GM23338 (cell line): ENCODE measurements at regions not wholly inside any gene's neighbourhood (a gene's known extent, or its start where the extent isn't known, plus 50 kb on each side); places are given as distances from the start of the nearest gene placed in this dataset.

Source experiments
- ATAC-seq: fragments of 200-7000 bp; cut with Tn5 transposase; 3 replicates; pipeline ENCODE4 v1.9.1; 2020
- DNase-seq: peaks from one replicate; pipeline ENCODE4 v3.0.0-alpha.2; 2015; ENCODE audit warnings: low spot score
- H2AFZ ChIP-seq: fragments of 200-600 bp; sonication (generic); 2 replicates; pipeline ENCODE4 v1.8.0; 2016; ENCODE audit warnings: antibody characterized with exemption, mild to moderate bottlenecking, moderate library complexity
- H3F3A ChIP-seq: fragments of 200-600 bp; sonication (generic); replicated peaks from 2 replicates; pipeline ENCODE4 v1.8.0; 2017; ENCODE audit warnings: antibody characterized with exemption, mixed run types, low read depth
- H3K27ac ChIP-seq: fragments of 200-600 bp; sonication (generic); 2 replicates; pipeline ENCODE4 v1.6.1; 2016; ENCODE audit warnings: low read depth
- H3K27me3 ChIP-seq: fragments of 200-600 bp; sonication (generic); 2 replicates; pipeline ENCODE4 v1.8.0; 2016; ENCODE audit warnings: mild to moderate bottlenecking, mixed run types, moderate library complexity; ENCODE audit not compliant: insufficient read depth
- H3K36me3 ChIP-seq: fragments of 200-600 bp; sonication (generic); 2 replicates; pipeline ENCODE4 v1.8.0; 2016; ENCODE audit warnings: mild to moderate bottlenecking; ENCODE audit not compliant: insufficient read depth
- H3K4me1 ChIP-seq: fragments of 200-600 bp; sonication (generic); 2 replicates; pipeline ENCODE4 v1.8.0; 2016; ENCODE audit warnings: mild to moderate bottlenecking, moderate library complexity; ENCODE audit not compliant: insufficient read depth
- H3K4me2 ChIP-seq: fragments of 200-600 bp; sonication (generic); 2 replicates; pipeline ENCODE4 v1.7.1; 2017; ENCODE audit warnings: mixed run types
- H3K4me3 ChIP-seq: fragments of 200-600 bp; sonication (generic); 2 replicates; pipeline ENCODE4 v1.6.1; 2016; ENCODE audit warnings: mixed run types
- H3K79me2 ChIP-seq: fragments of 200-600 bp; sonication (generic); replicated peaks from 2 replicates; pipeline ENCODE4 v1.8.0; 2017; ENCODE audit warnings: mild to moderate bottlenecking; ENCODE audit not compliant: insufficient read depth
- H3K9me2 ChIP-seq: fragments of 200-600 bp; sonication (generic); 2 replicates; pipeline ENCODE4 v1.8.0; 2017; ENCODE audit not compliant: insufficient read depth
- H4K20me1 ChIP-seq: fragments of 200-600 bp; sonication (generic); replicated peaks from 2 replicates; pipeline ENCODE4 v1.8.0; 2017; ENCODE audit warnings: mild to moderate bottlenecking; ENCODE audit not compliant: insufficient read depth
- H3K27ac Mint-ChIP-seq: 2 replicates; pipeline ENCODE4 v1.8.0; 2020; ENCODE audit warnings: inconsistent platforms, mild to moderate bottlenecking, moderate library complexity, mixed read lengths
- H3K27me3 Mint-ChIP-seq: 3 replicates; pipeline ENCODE4 v1.8.0; 2022; ENCODE audit warnings: low read depth, mild to moderate bottlenecking, moderate library complexity, mixed read lengths, inconsistent platforms; ENCODE audit not compliant: insufficient read depth, poor library complexity
- H3K36me3 Mint-ChIP-seq: 3 replicates; pipeline ENCODE4 v1.8.0; 2021; ENCODE audit warnings: low read depth, mild to moderate bottlenecking, inconsistent platforms, moderate library complexity, mixed read lengths
- H3K4me1 Mint-ChIP-seq: 3 replicates; pipeline ENCODE4 v1.8.0; 2020; ENCODE audit warnings: mild to moderate bottlenecking, inconsistent platforms, mixed read lengths
- H3K4me3 Mint-ChIP-seq: 3 replicates; pipeline ENCODE4 v1.8.0; 2021; ENCODE audit warnings: moderate library complexity, mild to moderate bottlenecking, inconsistent platforms, mixed read lengths
- H3K9me3 Mint-ChIP-seq: 3 replicates; pipeline ENCODE4 v1.8.0; 2020; ENCODE audit warnings: moderate library complexity, mild to moderate bottlenecking, inconsistent platforms, mixed read lengths
- CREB1 ChIP-seq: fragments of 250-450 bp; sonication (Bioruptor Pico); IDR thresholded peaks from 2 replicates; pipeline ENCODE4 v1.5.0; 2020; ENCODE audit warnings: low read depth, mild to moderate bottlenecking, moderate library complexity
- EZH2 ChIP-seq: fragments of 200-600 bp; sonication (generic); IDR thresholded peaks from one replicate; pipeline ENCODE4 v1.8.0; 2017; ENCODE audit warnings: antibody characterized with exemption, mild to moderate bottlenecking, low read depth; ENCODE audit not compliant: unreplicated experiment
- EZH2phosphoT487 ChIP-seq: fragments of 200-600 bp; sonication (generic); IDR thresholded peaks from one replicate; pipeline ENCODE4 v1.8.1; 2018; ENCODE audit warnings: antibody characterized with exemption; ENCODE audit not compliant: unreplicated experiment
- JUNB ChIP-seq: IDR thresholded peaks from one replicate; pipeline ENCODE4 v1.6.1; 2016; ENCODE audit warnings: antibody characterized with exemption; ENCODE audit not compliant: unreplicated experiment
- NANOG ChIP-seq: IDR thresholded peaks from 2 replicates; pipeline ENCODE4 v1.6.1; 2016; ENCODE audit warnings: antibody characterized with exemption, borderline replicate concordance
- POLR2AphosphoS5 ChIP-seq: IDR thresholded peaks from 2 replicates; pipeline ENCODE4 v1.6.1; 2016; ENCODE audit warnings: antibody characterized with exemption, low read depth
- STAT1 ChIP-seq: IDR thresholded peaks from one replicate; pipeline ENCODE4 v1.6.1; 2016; ENCODE audit warnings: antibody characterized with exemption; ENCODE audit not compliant: unreplicated experiment
- ZNF114 ChIP-seq: fragments of 250-450 bp; sonication (Bioruptor Pico); IDR thresholded peaks from 2 replicates; pipeline ENCODE4 v1.5.0; 2020; ENCODE audit warnings: mild to moderate bottlenecking, moderate library complexity
- ZNF331 ChIP-seq: fragments of 250-450 bp; sonication (Bioruptor Pico); IDR thresholded peaks from 2 replicates; pipeline ENCODE4 v1.5.0; 2020; ENCODE audit warnings: low read depth, mild to moderate bottlenecking, moderate library complexity
- TF ChIP-seq, protein P1 (sequence below): IDR thresholded peaks from one replicate; pipeline ENCODE4 v1.6.1; 2018; ENCODE audit warnings: antibody characterized with exemption; ENCODE audit not compliant: unreplicated experiment
- TF ChIP-seq, protein P2 (sequence below): fragments of 250-450 bp; sonication (Bioruptor Pico); IDR thresholded peaks from 2 replicates; pipeline ENCODE4 v1.5.0; 2020; ENCODE audit warnings: mild to moderate bottlenecking, moderate library complexity
- TF ChIP-seq, protein P3 (sequence below): IDR thresholded peaks from 2 replicates; pipeline ENCODE4 v1.6.1; 2016; ENCODE audit warnings: antibody characterized with exemption
- TF ChIP-seq, protein P4 (sequence below), 2 experiments: fragments of 200-600 bp in 1 of 2; sonication (generic) in 1 of 2; conservative IDR thresholded peaks; 2 replicates each; pipeline versions ENCODE4 v1.5.1 to v1.6.1; 2016 to 2017; ENCODE audit warnings: antibody characterized with exemption in 2 of 2, low read depth in 2 of 2, mild to moderate bottlenecking in 2 of 2, moderate library complexity in 1 of 2

DNA sequence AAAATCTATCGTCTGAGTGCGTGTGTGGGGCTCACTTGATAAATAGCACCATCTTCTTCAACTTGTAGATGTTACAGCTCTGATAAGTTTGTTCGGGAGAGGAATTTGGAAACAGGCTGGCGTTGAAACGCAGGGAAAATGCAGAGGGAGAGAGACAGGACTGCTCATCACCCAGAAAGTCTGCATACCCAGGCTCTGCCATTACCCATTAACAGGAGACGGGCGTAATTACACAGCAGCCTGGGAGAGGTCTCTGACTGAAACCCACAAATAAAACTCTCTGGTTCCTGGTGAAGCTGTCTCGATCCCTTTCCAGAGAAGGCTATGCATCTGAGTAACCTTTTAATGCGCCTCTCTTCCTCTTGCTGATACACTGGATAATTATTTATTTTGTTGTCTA, 547.3 kb downstream of the BCL11B start:
- no peaks in the 10 kb centered on the region for H3K27me3 ChIP-seq

More for the DNA sequence above, 547.3 kb downstream of the BCL11B start:
- no peaks in the 10 kb centered on the region for H3K27me3 Mint-ChIP-seq
- no peak overlapping the region for H3K4me2 ChIP-seq
- no peak overlapping the region for H3K27ac Mint-ChIP-seq
- H3K4me3 ChIP-seq: no peak overlapping the region
- TF ChIP-seq ZNF331 (no peak), EZH2phosphoT487 (no peak), CREB1 (CRISPR knock-in tag) (no peak), ZNF114 (CRISPR knock-in tag) (no peak), EZH2 (no peak), NANOG (no peak), POLR2AphosphoS5 (no peak), STAT1 (no peak), JUNB (no peak)
- TF ChIP-seq, protein P1, sequence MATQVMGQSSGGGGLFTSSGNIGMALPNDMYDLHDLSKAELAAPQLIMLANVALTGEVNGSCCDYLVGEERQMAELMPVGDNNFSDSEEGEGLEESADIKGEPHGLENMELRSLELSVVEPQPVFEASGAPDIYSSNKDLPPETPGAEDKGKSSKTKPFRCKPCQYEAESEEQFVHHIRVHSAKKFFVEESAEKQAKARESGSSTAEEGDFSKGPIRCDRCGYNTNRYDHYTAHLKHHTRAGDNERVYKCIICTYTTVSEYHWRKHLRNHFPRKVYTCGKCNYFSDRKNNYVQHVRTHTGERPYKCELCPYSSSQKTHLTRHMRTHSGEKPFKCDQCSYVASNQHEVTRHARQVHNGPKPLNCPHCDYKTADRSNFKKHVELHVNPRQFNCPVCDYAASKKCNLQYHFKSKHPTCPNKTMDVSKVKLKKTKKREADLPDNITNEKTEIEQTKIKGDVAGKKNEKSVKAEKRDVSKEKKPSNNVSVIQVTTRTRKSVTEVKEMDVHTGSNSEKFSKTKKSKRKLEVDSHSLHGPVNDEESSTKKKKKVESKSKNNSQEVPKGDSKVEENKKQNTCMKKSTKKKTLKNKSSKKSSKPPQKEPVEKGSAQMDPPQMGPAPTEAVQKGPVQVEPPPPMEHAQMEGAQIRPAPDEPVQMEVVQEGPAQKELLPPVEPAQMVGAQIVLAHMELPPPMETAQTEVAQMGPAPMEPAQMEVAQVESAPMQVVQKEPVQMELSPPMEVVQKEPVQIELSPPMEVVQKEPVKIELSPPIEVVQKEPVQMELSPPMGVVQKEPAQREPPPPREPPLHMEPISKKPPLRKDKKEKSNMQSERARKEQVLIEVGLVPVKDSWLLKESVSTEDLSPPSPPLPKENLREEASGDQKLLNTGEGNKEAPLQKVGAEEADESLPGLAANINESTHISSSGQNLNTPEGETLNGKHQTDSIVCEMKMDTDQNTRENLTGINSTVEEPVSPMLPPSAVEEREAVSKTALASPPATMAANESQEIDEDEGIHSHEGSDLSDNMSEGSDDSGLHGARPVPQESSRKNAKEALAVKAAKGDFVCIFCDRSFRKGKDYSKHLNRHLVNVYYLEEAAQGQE: no peak
- TF ChIP-seq, protein P2, sequence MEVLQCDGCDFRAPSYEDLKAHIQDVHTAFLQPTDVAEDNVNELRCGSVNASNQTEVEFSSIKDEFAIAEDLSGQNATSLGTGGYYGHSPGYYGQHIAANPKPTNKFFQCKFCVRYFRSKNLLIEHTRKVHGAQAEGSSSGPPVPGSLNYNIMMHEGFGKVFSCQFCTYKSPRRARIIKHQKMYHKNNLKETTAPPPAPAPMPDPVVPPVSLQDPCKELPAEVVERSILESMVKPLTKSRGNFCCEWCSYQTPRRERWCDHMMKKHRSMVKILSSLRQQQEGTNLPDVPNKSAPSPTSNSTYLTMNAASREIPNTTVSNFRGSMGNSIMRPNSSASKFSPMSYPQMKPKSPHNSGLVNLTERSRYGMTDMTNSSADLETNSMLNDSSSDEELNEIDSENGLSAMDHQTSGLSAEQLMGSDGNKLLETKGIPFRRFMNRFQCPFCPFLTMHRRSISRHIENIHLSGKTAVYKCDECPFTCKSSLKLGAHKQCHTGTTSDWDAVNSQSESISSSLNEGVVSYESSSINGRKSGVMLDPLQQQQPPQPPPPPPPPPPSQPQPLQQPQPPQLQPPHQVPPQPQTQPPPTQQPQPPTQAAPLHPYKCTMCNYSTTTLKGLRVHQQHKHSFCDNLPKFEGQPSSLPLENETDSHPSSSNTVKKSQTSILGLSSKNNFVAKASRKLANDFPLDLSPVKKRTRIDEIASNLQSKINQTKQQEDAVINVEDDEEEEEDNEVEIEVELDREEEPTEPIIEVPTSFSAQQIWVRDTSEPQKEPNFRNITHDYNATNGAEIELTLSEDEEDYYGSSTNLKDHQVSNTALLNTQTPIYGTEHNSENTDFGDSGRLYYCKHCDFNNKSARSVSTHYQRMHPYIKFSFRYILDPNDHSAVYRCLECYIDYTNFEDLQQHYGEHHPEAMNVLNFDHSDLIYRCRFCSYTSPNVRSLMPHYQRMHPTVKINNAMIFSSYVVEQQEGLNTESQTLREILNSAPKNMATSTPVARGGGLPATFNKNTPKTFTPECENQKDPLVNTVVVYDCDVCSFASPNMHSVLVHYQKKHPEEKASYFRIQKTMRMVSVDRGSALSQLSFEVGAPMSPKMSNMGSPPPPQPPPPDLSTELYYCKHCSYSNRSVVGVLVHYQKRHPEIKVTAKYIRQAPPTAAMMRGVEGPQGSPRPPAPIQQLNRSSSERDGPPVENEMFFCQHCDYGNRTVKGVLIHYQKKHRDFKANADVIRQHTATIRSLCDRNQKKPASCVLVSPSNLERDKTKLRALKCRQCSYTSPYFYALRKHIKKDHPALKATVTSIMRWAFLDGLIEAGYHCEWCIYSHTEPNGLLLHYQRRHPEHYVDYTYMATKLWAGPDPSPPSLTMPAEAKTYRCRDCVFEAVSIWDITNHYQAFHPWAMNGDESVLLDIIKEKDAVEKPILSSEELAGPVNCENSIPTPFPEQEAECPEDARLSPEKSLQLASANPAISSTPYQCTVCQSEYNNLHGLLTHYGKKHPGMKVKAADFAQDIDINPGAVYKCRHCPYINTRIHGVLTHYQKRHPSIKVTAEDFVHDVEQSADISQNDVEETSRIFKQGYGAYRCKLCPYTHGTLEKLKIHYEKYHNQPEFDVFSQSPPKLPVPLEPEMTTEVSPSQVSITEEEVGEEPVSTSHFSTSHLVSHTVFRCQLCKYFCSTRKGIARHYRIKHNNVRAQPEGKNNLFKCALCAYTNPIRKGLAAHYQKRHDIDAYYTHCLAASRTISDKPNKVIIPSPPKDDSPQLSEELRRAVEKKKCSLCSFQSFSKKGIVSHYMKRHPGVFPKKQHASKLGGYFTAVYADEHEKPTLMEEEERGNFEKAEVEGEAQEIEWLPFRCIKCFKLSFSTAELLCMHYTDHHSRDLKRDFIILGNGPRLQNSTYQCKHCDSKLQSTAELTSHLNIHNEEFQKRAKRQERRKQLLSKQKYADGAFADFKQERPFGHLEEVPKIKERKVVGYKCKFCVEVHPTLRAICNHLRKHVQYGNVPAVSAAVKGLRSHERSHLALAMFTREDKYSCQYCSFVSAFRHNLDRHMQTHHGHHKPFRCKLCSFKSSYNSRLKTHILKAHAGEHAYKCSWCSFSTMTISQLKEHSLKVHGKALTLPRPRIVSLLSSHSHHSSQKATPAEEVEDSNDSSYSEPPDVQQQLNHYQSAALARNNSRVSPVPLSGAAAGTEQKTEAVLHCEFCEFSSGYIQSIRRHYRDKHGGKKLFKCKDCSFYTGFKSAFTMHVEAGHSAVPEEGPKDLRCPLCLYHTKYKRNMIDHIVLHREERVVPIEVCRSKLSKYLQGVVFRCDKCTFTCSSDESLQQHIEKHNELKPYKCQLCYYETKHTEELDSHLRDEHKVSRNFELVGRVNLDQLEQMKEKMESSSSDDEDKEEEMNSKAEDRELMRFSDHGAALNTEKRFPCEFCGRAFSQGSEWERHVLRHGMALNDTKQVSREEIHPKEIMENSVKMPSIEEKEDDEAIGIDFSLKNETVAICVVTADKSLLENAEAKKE: no peak
- TF ChIP-seq, protein P3, sequence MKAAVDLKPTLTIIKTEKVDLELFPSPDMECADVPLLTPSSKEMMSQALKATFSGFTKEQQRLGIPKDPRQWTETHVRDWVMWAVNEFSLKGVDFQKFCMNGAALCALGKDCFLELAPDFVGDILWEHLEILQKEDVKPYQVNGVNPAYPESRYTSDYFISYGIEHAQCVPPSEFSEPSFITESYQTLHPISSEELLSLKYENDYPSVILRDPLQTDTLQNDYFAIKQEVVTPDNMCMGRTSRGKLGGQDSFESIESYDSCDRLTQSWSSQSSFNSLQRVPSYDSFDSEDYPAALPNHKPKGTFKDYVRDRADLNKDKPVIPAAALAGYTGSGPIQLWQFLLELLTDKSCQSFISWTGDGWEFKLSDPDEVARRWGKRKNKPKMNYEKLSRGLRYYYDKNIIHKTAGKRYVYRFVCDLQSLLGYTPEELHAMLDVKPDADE: no peak
- TF ChIP-seq, protein P4, sequence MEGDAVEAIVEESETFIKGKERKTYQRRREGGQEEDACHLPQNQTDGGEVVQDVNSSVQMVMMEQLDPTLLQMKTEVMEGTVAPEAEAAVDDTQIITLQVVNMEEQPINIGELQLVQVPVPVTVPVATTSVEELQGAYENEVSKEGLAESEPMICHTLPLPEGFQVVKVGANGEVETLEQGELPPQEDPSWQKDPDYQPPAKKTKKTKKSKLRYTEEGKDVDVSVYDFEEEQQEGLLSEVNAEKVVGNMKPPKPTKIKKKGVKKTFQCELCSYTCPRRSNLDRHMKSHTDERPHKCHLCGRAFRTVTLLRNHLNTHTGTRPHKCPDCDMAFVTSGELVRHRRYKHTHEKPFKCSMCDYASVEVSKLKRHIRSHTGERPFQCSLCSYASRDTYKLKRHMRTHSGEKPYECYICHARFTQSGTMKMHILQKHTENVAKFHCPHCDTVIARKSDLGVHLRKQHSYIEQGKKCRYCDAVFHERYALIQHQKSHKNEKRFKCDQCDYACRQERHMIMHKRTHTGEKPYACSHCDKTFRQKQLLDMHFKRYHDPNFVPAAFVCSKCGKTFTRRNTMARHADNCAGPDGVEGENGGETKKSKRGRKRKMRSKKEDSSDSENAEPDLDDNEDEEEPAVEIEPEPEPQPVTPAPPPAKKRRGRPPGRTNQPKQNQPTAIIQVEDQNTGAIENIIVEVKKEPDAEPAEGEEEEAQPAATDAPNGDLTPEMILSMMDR (conservative IDR thresholded peaks at IDR 0.05; ENCODE audit: low read depth in 2 of 2): no peak
- no peaks in the 10 kb centered on the region for H3F3A ChIP-seq
- peaks cover 21% of the 10 kb centered on the region for H3K9me2 ChIP-seq
- no peaks in the 10 kb centered on the region for H3K36me3 ChIP-seq
- no peaks in the 10 kb centered on the region; the same call in 2 of the 3 replicates for H3K9me3 Mint-ChIP-seq
- no peaks in the 10 kb centered on the region for H4K20me1 ChIP-seq
- no peaks in the 10 kb centered on the region for H3K79me2 ChIP-seq
- ATAC-seq (peak; percentile 71), DNase-seq (peak; percentile 17)
- peaks cover 12% of the 10 kb centered on the region for H3K4me1 ChIP-seq
- H3K27ac ChIP-seq: no peak overlapping the region
- no peak overlapping the region for H3K4me3 Mint-ChIP-seq
- H3K36me3 Mint-ChIP-seq: no peaks in the 10 kb centered on the region
- H3K4me1 Mint-ChIP-seq: peaks cover 7% of the 10 kb centered on the region
- peak overlapping the region; percentile 9 for H2AFZ ChIP-seq
